ENCODE measurements at regions not wholly inside any gene's neighbourhood (a gene's known extent, or its start where the extent isn't known, plus 50 kb on each side); places are given as distances from the start of the nearest gene placed in this dataset.

DNA sequence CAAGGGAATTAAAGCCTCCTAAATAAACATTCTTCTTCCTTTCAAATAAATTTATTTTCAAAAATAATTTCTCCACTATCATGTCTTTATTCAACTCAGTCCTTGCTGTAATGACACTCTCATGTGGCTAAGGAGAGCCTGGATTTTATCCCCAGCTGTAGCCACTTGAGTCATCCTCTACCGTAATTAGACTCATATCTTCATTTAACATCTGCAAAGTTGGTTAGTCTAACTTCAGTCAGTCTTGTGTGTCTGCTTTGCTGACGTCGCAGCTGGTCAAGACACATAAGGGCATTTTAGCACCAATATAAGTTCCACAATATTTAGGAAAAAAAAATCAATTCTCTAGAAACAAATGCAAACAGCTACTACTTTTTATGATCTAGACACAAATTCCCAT lies 776.4 kb upstream of the ATXN8OS start:
- TF ChIP-seq ATF7 (IDR thresholded peaks at IDR 0.05; ENCODE audit: low read depth) (no peak), TBL1XR1 (IDR thresholded peaks at IDR 0.05; ENCODE audit: low read depth, low read length) (no peak), EZH2 (IDR thresholded peaks at IDR 0.05; ENCODE audit: borderline replicate concordance, control insufficient read depth, low read depth, low read length) (no peak), NFXL1 (IDR thresholded peaks at IDR 0.05; ENCODE audit: borderline replicate concordance) (no peak), ZNF274 (IDR thresholded peaks at IDR 0.05; ENCODE audit: insufficient read depth, insufficient read length) (no peak), CHD1 (IDR thresholded peaks at IDR 0.05; ENCODE audit: low read depth, low read length) (no peak), SIN3A (IDR thresholded peaks at IDR 0.05; ENCODE audit: low read depth, low read length) (no peak)
- TF ChIP-seq, protein P1, sequence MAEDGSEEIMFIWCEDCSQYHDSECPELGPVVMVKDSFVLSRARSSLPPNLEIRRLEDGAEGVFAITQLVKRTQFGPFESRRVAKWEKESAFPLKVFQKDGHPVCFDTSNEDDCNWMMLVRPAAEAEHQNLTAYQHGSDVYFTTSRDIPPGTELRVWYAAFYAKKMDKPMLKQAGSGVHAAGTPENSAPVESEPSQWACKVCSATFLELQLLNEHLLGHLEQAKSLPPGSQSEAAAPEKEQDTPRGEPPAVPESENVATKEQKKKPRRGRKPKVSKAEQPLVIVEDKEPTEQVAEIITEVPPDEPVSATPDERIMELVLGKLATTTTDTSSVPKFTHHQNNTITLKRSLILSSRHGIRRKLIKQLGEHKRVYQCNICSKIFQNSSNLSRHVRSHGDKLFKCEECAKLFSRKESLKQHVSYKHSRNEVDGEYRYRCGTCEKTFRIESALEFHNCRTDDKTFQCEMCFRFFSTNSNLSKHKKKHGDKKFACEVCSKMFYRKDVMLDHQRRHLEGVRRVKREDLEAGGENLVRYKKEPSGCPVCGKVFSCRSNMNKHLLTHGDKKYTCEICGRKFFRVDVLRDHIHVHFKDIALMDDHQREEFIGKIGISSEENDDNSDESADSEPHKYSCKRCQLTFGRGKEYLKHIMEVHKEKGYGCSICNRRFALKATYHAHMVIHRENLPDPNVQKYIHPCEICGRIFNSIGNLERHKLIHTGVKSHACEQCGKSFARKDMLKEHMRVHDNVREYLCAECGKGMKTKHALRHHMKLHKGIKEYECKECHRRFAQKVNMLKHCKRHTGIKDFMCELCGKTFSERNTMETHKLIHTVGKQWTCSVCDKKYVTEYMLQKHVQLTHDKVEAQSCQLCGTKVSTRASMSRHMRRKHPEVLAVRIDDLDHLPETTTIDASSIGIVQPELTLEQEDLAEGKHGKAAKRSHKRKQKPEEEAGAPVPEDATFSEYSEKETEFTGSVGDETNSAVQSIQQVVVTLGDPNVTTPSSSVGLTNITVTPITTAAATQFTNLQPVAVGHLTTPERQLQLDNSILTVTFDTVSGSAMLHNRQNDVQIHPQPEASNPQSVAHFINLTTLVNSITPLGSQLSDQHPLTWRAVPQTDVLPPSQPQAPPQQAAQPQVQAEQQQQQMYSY (CRISPR knock-in tag; IDR thresholded peaks at IDR 0.05) = no peak
- TF ChIP-seq, protein P2, sequence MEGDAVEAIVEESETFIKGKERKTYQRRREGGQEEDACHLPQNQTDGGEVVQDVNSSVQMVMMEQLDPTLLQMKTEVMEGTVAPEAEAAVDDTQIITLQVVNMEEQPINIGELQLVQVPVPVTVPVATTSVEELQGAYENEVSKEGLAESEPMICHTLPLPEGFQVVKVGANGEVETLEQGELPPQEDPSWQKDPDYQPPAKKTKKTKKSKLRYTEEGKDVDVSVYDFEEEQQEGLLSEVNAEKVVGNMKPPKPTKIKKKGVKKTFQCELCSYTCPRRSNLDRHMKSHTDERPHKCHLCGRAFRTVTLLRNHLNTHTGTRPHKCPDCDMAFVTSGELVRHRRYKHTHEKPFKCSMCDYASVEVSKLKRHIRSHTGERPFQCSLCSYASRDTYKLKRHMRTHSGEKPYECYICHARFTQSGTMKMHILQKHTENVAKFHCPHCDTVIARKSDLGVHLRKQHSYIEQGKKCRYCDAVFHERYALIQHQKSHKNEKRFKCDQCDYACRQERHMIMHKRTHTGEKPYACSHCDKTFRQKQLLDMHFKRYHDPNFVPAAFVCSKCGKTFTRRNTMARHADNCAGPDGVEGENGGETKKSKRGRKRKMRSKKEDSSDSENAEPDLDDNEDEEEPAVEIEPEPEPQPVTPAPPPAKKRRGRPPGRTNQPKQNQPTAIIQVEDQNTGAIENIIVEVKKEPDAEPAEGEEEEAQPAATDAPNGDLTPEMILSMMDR (IDR thresholded peaks at IDR 0.05 in 2 of 3, conservative IDR thresholded peaks at IDR 0.05 in 1 of 3; ENCODE audit: control insufficient read depth in 2 of 3, extremely low read depth in 1 of 3, insufficient read depth in 1 of 3, low read depth in 3 of 3, low read length in 3 of 3) = no peak
